ENCODE measurements at regions not wholly inside any gene's neighbourhood (a gene's known extent, or its start where the extent isn't known, plus 50 kb on each side); places are given as distances from the start of the nearest gene placed in this dataset.

GRCh38 chr10:1932692-1933094 is 195.4 kb upstream of the ADARB2 start:
- POLR2A ChIA-PET: no interaction called here
- Mint-ChIP-seq H3K4me3 (peak overlapping the region; percentile 64), H3K27ac (peak overlapping the region; percentile 85), H3K9me3 (peaks cover 2% of the 10 kb centered on the region), H3K4me1 (ENCODE audit: low read depth) (peaks cover 30% of the 10 kb centered on the region), H3K36me3 (ENCODE audit: low read depth) (no peaks in the 10 kb centered on the region), H3K27me3 (no peaks in the 10 kb centered on the region)
- H3K4me1 ChIP-seq (ENCODE audit: insufficient read depth, low read length): peaks cover 15% of the 10 kb centered on the region
- no peak overlapping the region for H3K27ac ChIP-seq (ENCODE audit: low read depth in 1 of 2, low read length in 2 of 2)
- DNase-seq (peak in 1 of 14 experiments; percentile 47), ATAC-seq (ENCODE audit: poor library complexity) (peak; percentile 41)
- H3K4me3 ChIP-seq (ENCODE audit: low read length): peak overlapping the region; percentile 13
- H3K27me3 ChIP-seq (ENCODE audit: control insufficient read depth in 1 of 2, insufficient read depth in 2 of 2, low read length in 2 of 2): no peaks in the 10 kb centered on the region
- CTCF ChIA-PET: no interaction called here
- no peak for TF ChIP-seq CTCF (IDR thresholded peaks at IDR 0.05)
- intact Hi-C loops (cut with DNase I, micrococcal nuclease): no loop called here
- peaks cover 0 to 5% of the 10 kb centered on the region in 2 experiments for H3K9me3 ChIP-seq (ENCODE audit: control insufficient read depth in 1 of 2, insufficient read depth in 1 of 2, low read length in 2 of 2)
- no peaks in the 10 kb centered on the region for H3K36me3 ChIP-seq (ENCODE audit: insufficient read depth, low read length)

GRCh38 chr10:1928606-1929005 is 191.3 kb upstream of the ADARB2 start:
- no peaks in the 10 kb centered on the region for H3K9me3 Mint-ChIP-seq
- no peak overlapping the region for H3K27ac Mint-ChIP-seq
- peaks cover 17% of the 10 kb centered on the region for H3K4me1 Mint-ChIP-seq (ENCODE audit: low read depth)
- DNase-seq (no peak), ATAC-seq (ENCODE audit: poor library complexity) (no peak)
- CTCF ChIA-PET: no interaction called here
- H3K9me3 ChIP-seq (ENCODE audit: control insufficient read depth in 1 of 2, insufficient read depth in 1 of 2, low read length in 2 of 2): no peaks in the 10 kb centered on the region
- H3K27me3 Mint-ChIP-seq: no peaks in the 10 kb centered on the region
- TF ChIP-seq CTCF (IDR thresholded peaks at IDR 0.05): no peak
- no peaks in the 10 kb centered on the region for H3K36me3 Mint-ChIP-seq (ENCODE audit: low read depth)
- POLR2A ChIA-PET: no interaction called here
- H3K27me3 ChIP-seq (ENCODE audit: control insufficient read depth in 1 of 2, insufficient read depth in 2 of 2, low read length in 2 of 2): no peaks in the 10 kb centered on the region
- no peak overlapping the region for H3K4me3 ChIP-seq (ENCODE audit: low read length)
- H3K4me3 Mint-ChIP-seq: no peak overlapping the region
- intact Hi-C loops (cut with DNase I, micrococcal nuclease): no loop called here
- no peaks in the 10 kb centered on the region for H3K36me3 ChIP-seq (ENCODE audit: insufficient read depth, low read length)
- H3K27ac ChIP-seq (ENCODE audit: low read depth in 1 of 2, low read length in 2 of 2): no peak overlapping the region
- peaks cover 10% of the 10 kb centered on the region for H3K4me1 ChIP-seq (ENCODE audit: insufficient read depth, low read length)

GRCh38 chr10:1923998-1924397 is 186.7 kb upstream of the ADARB2 start:
- no peaks in the 10 kb centered on the region for H3K27me3 ChIP-seq (ENCODE audit: control insufficient read depth in 1 of 2, insufficient read depth in 2 of 2, low read length in 2 of 2)
- H3K36me3 ChIP-seq (ENCODE audit: insufficient read depth, low read length): no peaks in the 10 kb centered on the region
- no peaks in the 10 kb centered on the region for H3K9me3 ChIP-seq (ENCODE audit: control insufficient read depth in 1 of 2, insufficient read depth in 1 of 2, low read length in 2 of 2)
- H3K4me3 ChIP-seq (ENCODE audit: low read length): no peak overlapping the region
- no peak for TF ChIP-seq CTCF (IDR thresholded peaks at IDR 0.05)
- Mint-ChIP-seq H3K36me3 (ENCODE audit: low read depth) (no peaks in the 10 kb centered on the region), H3K4me1 (ENCODE audit: low read depth) (peaks cover 15% of the 10 kb centered on the region), H3K9me3 (no peaks in the 10 kb centered on the region), H3K27me3 (no peaks in the 10 kb centered on the region), H3K4me3 (no peak overlapping the region), H3K27ac (no peak overlapping the region)
- POLR2A ChIA-PET: interaction anchor here (1.0 kb wide), 1 partner anchor 15 kb away, joined by 5 read pairs; no protein-coding TSS in a partner anchor
- CTCF ChIA-PET: interaction anchor here (1.1 kb wide), 1 partner anchor 11 kb away, joined by 3 read pairs; no protein-coding TSS in a partner anchor
- DNase-seq (no peak), ATAC-seq (ENCODE audit: poor library complexity) (no peak)
- intact Hi-C loops (cut with DNase I, micrococcal nuclease): no loop called here
- H3K4me1 ChIP-seq (ENCODE audit: insufficient read depth, low read length): no peaks in the 10 kb centered on the region
- H3K27ac ChIP-seq (ENCODE audit: low read depth in 1 of 2, low read length in 2 of 2): no peak overlapping the region
